Left ventricle myocardium inferior (tissue), 1 donor: ENCODE measurements at regions not wholly inside any gene's neighbourhood (a gene's known extent, or its start where the extent isn't known, plus 50 kb on each side); places are given as distances from the start of the nearest gene placed in this dataset.

Source experiments
- DNase-seq: peaks from one replicate; pipeline ENCODE4 v3.0.0-alpha.2; 2020
- H3K27ac ChIP-seq: fragments of 200-600 bp; replicated peaks from 2 replicates; pipeline ENCODE4 v1.8.0; 2021
- H3K27me3 ChIP-seq: fragments of 200-600 bp; 2 replicates; pipeline ENCODE4 v1.8.0; 2021; ENCODE audit warnings: low read depth
- H3K36me3 ChIP-seq: fragments of 200-600 bp; 2 replicates; pipeline ENCODE4 v1.8.0; 2021
- H3K4me1 ChIP-seq: fragments of 200-600 bp; 2 replicates; pipeline ENCODE4 v1.8.0; 2021
- H3K4me3 ChIP-seq: fragments of 200-600 bp; 2 replicates; pipeline ENCODE4 v1.8.0; 2021; ENCODE audit warnings: mild to moderate bottlenecking, moderate library complexity
- H3K9me3 ChIP-seq: fragments of 200-600 bp; replicated peaks from 2 replicates; pipeline ENCODE4 v1.8.0; 2021
- CTCF ChIP-seq: fragments of 200-600 bp; IDR thresholded peaks from 2 replicates; pipeline ENCODE4 v1.8.0; 2021; ENCODE audit warnings: antibody characterized with exemption, mild to moderate bottlenecking, borderline replicate concordance
- intact Hi-C: fragments of 100-400 bp; cut with micrococcal nuclease; formaldehyde crosslinking; loops from one replicate; pipeline ENCODE4 v1.11.0; 2022
- donor health status: DM: no; HTN: yes; CAD: no; lungs with severe emphysema.

- no peak overlapping the region for H3K4me3 ChIP-seq
- H3K9me3 ChIP-seq, result no peaks in the 10 kb centered on the region
- intact Hi-C loops, result no loop called here
- H3K27me3 ChIP-seq, result no peaks in the 10 kb centered on the region
- no peaks in the 10 kb centered on the region for H3K4me1 ChIP-seq
- no peak overlapping the region for H3K27ac ChIP-seq
- no peak for DNase-seq
- TF ChIP-seq CTCF, result no peak
- H3K36me3 ChIP-seq, result no peaks in the 10 kb centered on the region
Measured at GRCh38 chr13:81293594-81294164, 952.8 kb upstream of the SPRY2 start.

DNA sequence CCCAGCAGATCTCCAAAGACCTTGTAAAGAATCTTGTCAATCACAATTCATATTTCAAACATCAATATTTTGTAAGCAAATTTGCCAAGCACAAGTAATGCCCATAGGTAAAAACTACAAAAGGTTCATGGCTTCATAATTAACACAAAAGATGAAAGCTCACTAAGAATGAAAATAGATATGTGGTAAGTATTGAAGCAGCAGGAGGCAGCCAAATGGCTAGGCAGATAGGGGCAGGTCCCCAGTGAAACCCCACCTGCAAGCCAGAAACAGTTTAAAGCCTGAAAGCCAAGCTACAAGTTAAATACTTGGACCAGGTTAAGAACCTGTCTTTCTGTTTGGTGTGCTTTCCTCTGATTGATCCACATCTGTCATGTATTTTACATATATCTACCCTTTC lies 942.6 kb upstream of the SPRY2 start:
- Histone ChIP-seq H3K9me3 (peaks cover 13% of the 10 kb centered on the region), H3K4me3 (no peak overlapping the region), H3K4me1 (no peaks in the 10 kb centered on the region), H3K27me3 (no peaks in the 10 kb centered on the region), H3K27ac (no peak overlapping the region), H3K36me3 (no peaks in the 10 kb centered on the region)
- TF ChIP-seq CTCF, result no peak
- intact Hi-C loops, result no loop called here
- no peak for DNase-seq

- H3K36me3 ChIP-seq, result no peaks in the 10 kb centered on the region
- H3K4me1 ChIP-seq, result no peaks in the 10 kb centered on the region
- no peaks in the 10 kb centered on the region for H3K27me3 ChIP-seq
- no peak for DNase-seq
- H3K4me3 ChIP-seq, result no peak overlapping the region
- TF ChIP-seq CTCF, result no peak
- no peak overlapping the region for H3K27ac ChIP-seq
- intact Hi-C loops, result no loop called here
- peaks cover 13% of the 10 kb centered on the region for H3K9me3 ChIP-seq
Measured at GRCh38 chr13:81283062-81283461, 942.1 kb upstream of the SPRY2 start.

- Histone ChIP-seq H3K27ac (no peak overlapping the region), H3K4me1 (no peaks in the 10 kb centered on the region), H3K36me3 (no peaks in the 10 kb centered on the region), H3K4me3 (no peak overlapping the region), H3K27me3 (no peaks in the 10 kb centered on the region), H3K9me3 (peaks cover 43% of the 10 kb centered on the region)
- no peak for TF ChIP-seq CTCF
- DNase-seq, result no peak
- intact Hi-C loops, result no loop called here
Measured at GRCh38 chr13:81275666-81276258, 934.8 kb upstream of the SPRY2 start.

GRCh38 chr13:81247711-81248110 lies 906.8 kb upstream of the SPRY2 start:
- no peaks in the 10 kb centered on the region for H3K4me1 ChIP-seq
- TF ChIP-seq CTCF, result no peak
- no peak overlapping the region for H3K27ac ChIP-seq
- H3K27me3 ChIP-seq, result no peaks in the 10 kb centered on the region
- no peaks in the 10 kb centered on the region for H3K36me3 ChIP-seq
- intact Hi-C loops, result no loop called here
- H3K4me3 ChIP-seq, result no peak overlapping the region
- no peak for DNase-seq
- no peaks in the 10 kb centered on the region for H3K9me3 ChIP-seq
